ENCODE measurements at regions not wholly inside any gene's neighbourhood (a gene's known extent, or its start where the extent isn't known, plus 50 kb on each side); places are given as distances from the start of the nearest gene placed in this dataset.

- no peak overlapping the region for H3K4me3 Mint-ChIP-seq
- no peaks in the 10 kb centered on the region for H3K36me3 Mint-ChIP-seq (ENCODE audit: low read depth)
- DNase-seq = no peak
- no peaks in the 10 kb centered on the region for H3K9me3 Mint-ChIP-seq
- no peak overlapping the region for H3K27ac Mint-ChIP-seq
- H3K27me3 Mint-ChIP-seq = peaks cover 10% of the 10 kb centered on the region
- peaks cover 8% of the 10 kb centered on the region for H3K4me1 Mint-ChIP-seq
- intact Hi-C loops (cut with micrococcal nuclease) = no loop called here
Observed at GRCh38 chr4:3391422-3391821, 50.3 kb upstream of the HGFAC start.
